Stimulated activated CD4-positive, alpha-beta T cell treated with anti-CD3 and anti-CD28 coated beads, Interleukin-15, amount 100 ng/mL, for 1 hour (primary cell): ENCODE measurements at regions not wholly inside any gene's neighbourhood (a gene's known extent, or its start where the extent isn't known, plus 50 kb on each side); places are given as distances from the start of the nearest gene placed in this dataset.

Experiments used
- DNase-seq, 2 donors: peaks; one replicate each; pipeline ENCODE4 v3.0.0-alpha.2; 2020; ENCODE audit warnings: low read depth in 1 of 2, low spot score in 1 of 2

DNA sequence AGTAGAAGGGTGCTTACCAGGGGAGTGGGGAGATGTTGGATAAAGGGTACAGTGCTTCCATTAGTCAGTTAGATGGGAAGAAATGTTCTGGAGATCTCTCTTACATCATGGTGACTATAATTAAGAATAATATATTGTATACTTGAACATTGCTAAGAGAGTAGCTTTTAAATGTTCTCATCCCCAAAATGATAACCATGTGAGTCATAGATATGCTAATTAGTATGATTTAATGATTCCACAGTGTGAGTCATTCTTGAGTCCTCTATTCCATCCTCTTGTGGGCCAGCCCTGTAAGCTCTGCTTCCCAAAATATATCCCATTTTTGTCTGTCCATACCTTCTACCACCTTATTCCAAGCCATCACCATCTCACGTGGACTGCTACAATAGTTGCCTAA is 80.6 kb upstream of the CDH11 start:
- DNase-seq, result no peak

DNA sequence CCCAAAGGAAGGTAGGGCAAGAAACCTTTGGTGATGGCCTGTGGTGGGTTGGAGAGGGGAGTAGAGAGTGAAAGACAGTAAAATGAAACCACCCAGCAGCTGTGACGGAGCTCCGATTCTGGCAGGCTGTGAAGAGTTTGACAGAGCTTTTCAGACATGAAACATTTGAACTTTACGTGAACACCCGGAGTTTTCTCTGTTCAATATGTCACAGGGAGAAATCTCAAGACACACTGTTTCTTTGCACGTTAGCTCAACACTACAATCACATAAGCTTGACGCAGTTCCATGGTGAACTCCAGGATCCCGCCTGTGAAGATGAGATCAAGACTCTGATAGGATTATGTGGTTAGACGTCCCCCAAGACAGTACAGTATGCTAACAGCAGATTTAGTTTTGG is 79.6 kb upstream of the CDH11 start:
- no peak for DNase-seq

DNA sequence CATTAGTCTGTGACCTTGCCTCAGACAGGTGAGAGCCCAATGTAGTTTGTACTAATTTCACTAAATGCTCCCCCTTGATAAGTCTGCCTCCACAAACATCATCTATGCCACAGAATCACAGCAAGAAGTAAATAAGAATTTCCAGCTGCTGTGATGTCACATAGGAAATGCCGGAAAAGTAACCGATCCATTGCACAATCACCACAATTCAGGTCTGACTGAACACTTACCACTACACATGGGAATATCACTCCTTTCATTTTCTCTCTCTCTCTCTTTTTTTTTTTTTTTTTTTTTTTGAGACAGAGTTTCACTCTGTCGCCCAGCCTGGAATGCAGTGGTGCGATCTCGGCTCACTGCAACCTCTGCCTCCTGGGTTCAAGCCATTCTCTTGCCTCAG is 79.0 kb upstream of the CDH11 start:
- no peak for DNase-seq

DNA sequence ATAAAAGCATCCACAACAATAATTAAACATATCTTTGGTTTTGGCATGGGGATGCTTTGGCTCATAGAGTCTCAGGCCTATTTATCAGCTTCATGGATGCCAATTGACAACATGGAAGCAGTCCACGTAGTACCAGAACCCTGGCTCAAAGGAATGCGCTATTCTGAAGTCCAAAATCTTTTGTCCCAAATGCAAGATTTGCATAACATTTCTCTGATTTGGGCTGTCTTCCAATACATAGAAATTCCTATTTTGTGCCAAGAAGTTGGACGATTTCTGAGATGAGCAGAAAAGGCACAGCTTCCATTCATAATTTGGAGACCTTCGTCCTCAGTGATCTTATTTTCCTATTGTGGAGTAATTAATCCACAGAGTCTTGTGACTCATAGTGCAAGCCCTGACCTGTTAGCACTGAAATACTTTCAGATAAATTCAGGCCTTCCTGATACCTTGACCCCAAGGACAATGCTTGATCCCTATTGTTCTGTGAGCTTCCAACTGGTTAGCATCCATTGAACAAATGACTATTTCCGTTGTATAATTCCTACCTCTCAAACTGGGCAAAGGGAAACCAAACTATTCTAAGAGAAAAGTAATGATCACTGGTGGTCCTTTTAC is 78.4 kb upstream of the CDH11 start:
- DNase-seq, result no peak

DNA sequence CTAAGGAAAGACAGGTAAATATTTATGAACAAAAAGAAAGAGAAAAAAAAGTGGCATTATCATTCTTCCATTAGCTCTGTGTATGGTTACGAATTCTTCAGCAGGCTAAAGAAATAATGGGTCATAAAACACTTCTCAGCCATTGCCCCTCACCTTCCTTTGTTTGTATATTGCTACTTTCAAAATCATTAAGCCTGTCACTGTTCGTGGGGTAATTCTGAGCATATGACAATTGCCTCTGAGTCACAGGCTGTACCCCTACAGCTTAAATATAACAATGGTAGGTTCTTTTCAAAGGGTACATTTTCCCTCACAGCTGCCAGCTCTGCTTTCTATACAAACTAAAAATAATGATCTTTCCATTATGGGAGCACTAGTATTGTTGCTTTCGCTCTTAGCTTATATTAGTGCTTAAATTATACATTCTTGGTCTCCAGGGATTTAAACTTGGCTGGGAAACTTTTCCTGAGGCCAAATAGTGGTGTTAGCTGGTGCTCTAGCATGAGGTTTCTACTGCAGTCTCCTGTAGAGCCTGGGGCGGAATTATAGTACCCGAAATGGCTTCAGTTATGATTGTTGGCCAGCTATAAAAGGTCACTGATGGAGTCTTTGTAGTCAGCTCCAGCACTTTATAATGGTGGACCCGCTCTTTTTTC is 74.7 kb upstream of the CDH11 start:
- no peak for DNase-seq

DNA sequence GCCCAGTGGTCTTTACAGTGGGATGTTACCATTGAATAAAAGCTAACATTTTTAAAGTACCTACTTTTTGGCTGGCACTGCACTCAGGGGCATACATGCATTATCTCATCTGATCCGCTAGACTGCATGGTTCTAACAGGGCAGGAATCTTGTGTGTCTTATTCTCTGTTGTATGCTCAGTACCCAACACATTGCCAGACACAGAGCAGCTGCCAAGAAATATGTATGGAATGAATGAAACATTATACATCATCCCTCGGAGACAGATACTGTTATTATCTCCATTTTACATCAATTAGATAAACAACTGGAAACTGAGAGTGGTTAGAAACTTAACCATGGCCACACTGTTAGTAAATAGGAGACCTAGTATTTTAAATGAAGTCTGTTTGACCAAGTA is 74.1 kb upstream of the CDH11 start:
- no peak for DNase-seq

DNA sequence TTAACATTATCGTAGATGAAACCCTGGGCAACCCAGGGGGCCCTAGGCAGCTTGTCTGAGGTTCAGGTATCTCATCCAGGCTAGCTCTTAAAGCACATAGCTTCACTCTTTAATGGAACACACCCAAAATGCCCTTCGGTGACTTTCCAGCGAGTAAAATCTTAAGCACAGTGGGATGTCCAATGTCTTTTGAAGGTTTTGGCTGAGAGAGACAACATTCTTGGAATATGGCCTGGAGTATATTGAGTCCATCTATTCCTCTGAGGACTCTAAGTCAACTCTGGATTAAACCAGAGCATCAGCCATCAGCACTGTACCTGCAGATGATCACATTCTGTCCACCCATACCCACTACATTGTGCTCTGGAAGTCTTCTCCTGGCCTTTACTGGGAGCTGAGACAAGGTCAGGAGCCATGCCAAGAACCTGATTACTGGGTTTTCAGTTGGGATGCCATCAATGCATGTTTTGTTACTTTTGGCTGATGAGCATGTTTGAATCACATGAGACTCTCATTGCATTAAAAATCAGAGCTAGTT is 63.4 kb upstream of the CDH11 start:
- no peak for DNase-seq

DNA sequence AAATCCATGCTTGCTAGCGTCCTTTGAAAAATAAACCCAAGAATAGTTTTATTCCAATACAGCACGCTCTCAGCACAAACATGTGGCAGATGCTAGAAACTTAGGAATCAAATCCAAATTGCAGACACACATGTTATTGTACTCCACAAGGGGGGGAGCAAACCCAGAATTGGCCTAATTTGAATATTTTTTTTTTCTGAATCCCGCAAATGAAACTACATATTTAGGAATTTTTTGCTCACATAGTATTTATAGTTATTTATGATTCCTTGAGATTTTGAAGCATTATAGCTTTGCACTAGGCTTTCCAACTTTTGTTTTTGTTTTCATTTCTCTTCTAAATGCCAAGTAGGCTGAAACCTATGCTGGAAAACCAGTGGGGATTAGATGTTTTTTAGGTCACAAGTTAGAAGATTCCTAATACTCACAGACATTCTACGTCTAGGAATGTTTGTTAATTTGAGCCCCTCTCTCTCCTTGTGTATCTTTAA is 59.3 kb upstream of the CDH11 start:
- DNase-seq, result no peak

DNA sequence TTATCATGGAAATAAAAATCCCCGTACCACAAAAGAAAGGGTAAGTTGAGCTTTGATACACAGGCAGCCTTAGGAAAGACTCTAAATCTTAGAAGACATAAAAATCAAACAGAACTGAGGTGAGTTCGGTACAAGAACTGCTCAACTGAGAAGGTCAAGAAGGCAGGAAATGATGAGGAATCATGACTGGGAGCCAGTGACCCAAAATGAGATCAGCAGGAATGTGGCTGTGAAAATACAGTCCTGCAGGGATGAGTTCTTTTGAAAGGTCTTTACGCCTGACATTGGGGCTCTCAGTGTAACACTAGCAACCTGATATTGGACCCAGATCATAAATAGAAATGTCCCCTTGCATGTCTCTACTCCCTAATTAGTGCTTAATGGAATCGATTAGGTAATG is 56.3 kb upstream of the CDH11 start:
- DNase-seq, result no peak

DNA sequence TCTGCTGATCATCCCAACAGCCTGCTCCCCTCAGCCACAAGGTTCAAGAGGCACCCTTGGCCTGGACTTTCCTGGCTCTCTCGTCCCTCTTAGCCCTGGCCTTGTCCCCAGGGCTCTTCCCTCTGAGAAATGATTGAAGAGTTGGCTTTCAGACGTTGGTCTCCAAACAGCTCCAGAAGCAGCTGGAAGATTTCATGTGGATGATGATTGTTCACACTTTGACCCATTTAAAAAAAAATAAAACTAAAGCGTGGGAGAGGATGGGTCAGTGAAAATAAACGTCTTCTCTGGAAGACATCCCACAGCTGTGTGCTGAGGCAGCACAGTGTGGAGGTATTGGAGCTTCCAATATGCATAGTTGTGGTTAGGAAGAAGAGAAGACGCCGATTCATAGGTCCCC is 54.7 kb upstream of the CDH11 start:
- no peak for DNase-seq

DNA sequence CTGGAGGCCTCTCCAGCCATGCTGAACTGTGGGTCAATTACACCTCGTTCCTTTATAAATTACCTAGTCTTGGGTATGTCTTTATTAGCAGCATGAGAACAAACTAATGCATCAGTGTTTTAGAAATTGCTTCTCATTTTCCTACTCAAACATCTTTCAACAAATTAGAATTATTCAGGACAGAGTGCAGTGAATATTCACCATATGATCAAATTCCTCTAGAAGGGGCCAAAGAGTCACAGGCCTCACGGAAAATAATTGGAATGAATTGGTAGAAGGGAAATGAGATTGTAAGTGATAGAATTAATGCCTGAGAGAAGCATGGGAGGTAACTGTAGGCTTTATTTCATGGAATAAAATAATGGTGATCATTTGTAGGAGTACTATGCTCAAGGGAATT is 50.5 kb upstream of the CDH11 start:
- DNase-seq, result no peak
